ENCODE measurements at regions not wholly inside any gene's neighbourhood (a gene's known extent, or its start where the extent isn't known, plus 50 kb on each side); places are given as distances from the start of the nearest gene placed in this dataset.

DNA sequence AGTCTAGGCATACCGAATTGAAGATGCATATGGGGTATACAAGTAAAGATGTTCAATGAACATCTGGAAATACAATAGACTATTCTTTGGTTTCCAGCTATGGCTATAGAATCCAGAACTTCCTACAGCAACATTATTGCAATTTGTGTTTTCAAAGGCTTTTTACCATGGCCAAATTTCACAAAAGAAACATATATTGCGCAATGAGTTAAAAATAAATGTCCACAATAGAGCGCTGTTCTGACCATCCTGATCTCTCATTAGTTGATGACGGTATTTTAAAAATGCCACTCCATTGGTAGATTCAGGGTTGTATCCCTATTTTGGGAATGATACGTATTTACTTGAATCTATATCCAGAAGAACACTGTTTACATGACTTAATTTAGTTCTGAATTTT lies 139.2 kb downstream of the LINC00632 start:
- intact Hi-C loops (cut with DNase I): no loop called here
- no peak for DNase-seq

DNA sequence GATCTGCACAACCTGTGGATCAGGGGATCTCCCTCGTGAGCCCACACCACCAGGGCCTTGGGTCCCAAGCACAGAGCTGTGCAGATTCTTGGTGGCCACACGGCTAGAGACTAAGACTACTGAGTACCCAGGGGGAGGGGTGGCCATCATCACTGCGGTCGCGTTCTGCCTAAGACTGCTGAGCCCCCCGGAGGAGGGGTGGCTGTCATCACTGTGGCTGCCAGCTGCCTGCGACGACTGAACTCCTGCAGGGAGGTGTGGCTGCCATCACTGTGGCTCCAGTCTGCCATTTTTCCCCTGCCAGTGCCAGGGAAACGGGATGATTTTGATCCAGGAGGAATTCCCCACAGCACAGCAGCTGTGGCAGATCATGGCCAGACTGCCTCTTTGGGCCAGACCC lies 141.7 kb upstream of the SPANXB1 start:
- DNase-seq: peak in 1 of 10 donors; percentile 78
- intact Hi-C loops (cut with DNase I): no loop called here

DNA sequence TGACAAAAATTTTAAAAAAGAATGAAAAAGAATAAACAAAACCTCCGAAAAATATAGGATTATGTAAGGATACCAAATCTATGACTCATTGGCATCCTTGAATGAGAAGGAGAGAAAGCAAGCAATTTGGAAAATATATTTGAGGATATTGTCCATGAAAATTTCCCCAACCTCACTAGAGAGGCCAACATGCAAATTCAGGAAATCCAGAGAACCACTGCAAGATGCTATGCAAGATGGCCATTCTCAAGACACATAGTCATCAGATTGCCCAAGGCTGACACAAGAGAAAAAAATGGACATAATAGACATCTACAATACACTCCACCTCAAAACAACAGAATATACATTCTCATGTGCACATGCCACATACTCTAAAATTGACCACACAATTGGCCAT lies 135.9 kb upstream of the SPANXB1 start:
- no peak for DNase-seq
- intact Hi-C loops (cut with DNase I): no loop called here

DNA sequence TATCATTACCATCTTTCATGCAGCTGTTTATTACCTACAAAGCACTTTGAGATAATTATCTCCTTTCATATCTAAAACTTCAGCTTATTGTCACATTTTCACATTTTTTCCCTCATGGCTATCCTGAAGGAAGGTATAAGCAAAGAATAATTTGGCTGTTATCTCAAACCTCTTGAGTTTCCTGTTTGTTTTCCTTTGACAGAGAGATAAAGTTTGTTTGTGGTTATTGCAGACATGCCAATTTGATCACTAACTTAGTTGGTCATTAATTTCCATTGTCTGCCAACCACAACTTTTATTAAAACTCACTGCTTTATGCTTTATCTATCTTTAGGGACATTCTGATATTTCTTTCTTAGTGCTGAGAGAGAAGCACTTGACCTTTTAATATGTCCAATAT lies 89.8 kb upstream of the SPANXB1 start:
- no peak for DNase-seq
- intact Hi-C loops (cut with DNase I): no loop called here

DNA sequence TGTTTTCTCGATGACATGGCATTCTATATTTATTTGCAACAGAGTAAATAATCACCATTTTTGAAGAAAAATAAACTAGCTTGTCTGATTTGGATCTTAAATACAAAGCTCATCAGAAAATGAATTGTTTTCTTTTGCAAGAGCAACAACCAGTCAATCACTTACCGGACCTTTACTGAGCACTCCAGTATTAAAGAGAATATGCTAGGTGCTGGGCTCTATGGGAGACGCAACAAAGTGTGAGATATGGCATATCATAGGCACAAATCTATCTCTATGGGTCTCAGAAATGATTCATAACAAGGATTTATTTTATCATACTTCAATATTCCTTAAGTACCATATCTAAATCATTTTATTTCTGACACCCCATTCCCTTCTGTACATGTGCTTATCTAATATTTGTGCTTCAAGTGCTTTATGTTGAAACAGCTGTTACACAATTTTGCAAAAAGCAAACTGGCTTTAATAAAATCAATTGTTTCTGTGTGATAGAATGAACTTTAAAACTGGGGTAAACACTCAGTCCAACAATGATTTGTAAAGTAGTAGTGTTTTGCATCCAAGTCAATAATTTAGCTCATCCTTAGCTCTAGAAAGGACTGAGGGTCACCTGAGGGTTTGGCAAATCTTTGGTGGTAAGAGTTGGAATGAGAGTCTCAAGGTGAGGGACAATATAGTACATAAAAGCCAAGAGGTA lies 88.4 kb upstream of the SPANXB1 start:
- intact Hi-C loops (cut with DNase I): no loop called here
- no peak for DNase-seq

DNA sequence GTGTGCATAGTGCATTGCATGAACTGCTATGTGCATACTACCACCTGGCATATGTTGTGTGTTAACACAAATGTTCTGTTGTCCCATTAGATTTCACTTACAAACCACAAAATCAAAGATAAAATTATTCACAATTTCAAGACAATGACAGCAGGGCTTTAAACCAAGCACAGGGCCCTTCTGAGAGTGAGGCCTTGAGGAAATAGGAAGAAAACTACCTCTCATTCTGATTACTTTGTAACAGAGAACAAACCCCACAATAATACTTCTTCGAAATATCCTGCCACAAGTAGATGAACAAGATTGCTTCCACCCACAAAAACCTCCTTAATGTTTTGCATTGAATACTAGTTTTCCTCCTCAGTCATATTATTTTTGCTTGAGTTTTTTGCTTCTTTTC lies 85.5 kb upstream of the SPANXB1 start:
- intact Hi-C loops (cut with DNase I): loop anchor here (5.0 kb wide), 1 partner anchor 360 kb away; no protein-coding TSS in a partner anchor

DNA sequence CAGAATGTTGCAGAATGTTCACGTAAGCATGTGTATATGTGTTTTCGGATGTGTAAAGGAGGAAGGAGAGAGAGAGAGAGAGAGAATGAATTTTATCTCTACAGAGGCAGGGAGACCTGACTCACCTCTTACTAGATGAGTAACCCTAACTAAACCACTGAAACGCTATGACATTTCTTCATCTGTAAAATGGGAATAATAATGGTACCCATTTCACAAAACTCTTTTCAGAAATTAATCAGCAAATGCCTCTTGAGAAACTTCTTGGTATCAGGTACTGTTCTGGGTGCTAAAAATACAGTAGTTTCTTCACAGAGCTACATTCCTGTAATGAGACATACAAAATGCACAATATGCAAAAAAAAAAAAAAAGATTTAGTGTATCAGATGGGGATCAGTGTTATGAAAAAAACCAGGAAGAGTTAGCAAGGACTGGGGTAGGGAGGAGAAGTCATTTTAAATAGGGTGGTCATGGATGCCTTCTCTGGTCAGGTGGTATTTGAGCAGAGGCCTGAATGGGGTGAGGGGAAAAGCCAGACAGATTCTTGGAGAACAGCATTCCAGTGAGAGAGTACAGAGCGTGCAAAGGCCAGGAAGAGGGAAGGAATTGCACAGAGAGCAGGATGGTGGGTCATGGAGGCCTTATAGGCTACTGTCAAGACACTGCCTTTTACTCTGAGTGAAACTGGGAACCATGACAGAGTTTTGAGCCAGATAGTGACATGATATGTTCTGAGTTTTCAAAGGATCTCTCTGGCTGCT lies 84.9 kb upstream of the SPANXB1 start:
- intact Hi-C loops (cut with DNase I): loop anchor here (5.0 kb wide), 1 partner anchor 360 kb away; no protein-coding TSS in a partner anchor
- DNase-seq: no peak

More for the DNA sequence above, 85.5 kb upstream of the SPANXB1 start:
- DNase-seq: no peak

DNA sequence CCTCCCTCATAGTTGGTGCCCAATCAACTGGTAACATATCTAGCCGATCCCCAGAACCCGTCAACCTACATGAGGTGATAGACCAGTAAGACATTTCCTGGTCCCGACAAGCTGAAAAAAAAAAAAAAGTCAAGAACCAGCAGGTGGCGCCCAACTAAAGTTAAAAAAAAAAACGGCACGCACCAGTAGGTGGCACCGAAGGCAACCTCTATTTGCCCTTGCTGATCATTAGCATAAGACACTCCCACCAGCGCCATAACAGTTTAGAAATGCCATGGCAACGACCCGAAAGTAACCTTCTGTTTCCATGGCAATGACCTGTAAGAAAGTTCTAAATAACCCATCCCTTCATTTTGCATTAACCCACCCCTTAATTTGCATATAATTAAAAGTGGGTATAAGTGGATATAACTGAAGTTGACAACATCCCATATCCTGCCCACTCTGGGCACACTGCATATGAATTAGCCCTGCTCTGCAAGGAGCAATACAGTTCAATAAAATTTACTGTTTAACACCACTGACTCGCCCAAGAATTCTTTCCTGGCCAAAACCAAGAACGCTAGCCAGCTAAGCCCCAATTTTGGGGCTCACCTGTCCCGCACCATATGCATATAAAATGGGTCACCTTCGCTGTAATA lies 83.9 kb upstream of the SPANXB1 start:
- intact Hi-C loops (cut with DNase I): loop anchor here (5.0 kb wide), 1 partner anchor 359 kb away; no protein-coding TSS in a partner anchor
- peak in 1 of 10 donors; percentile 6 for DNase-seq

DNA sequence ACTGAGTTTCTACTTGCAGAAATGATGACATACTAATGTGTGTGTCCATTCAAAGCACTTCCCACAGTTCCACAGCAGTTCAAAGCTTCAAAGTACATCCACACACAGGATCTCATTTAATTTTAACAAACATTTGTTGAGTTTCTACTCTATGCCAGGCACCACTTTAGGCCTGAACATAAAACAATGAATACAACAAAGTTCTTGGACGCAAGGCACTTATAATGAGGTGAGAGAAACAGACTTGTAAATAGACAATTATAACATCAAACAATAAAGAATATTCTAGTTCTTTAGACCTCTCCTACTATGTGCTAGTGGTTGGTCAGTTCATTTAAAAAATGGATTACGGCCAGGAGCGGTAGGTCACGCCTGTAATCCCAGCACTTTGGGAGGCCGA lies 82.0 kb upstream of the SPANXB1 start:
- no peak for DNase-seq
- intact Hi-C loops (cut with DNase I): no loop called here

DNA sequence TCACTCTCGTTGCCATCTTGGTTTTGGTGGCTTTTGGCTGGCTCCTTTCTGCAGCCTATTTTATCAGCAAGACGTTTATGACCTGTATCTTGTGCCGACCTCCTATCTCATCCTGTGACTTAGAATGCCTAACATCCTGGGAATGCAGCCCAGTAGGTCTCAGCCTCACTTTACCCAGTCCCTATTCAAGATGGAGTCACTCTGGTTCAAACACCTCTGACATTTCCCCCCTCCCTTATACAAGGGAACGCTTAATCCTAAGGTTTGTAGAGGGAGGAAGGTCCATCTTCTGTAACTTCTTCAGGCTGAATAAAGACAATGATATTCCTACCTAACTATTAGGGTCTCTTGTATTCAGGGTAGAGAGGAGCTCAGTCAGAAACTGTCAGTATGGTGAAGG lies 79.3 kb upstream of the SPANXB1 start:
- intact Hi-C loops (cut with DNase I): no loop called here
- DNase-seq: no peak

DNA sequence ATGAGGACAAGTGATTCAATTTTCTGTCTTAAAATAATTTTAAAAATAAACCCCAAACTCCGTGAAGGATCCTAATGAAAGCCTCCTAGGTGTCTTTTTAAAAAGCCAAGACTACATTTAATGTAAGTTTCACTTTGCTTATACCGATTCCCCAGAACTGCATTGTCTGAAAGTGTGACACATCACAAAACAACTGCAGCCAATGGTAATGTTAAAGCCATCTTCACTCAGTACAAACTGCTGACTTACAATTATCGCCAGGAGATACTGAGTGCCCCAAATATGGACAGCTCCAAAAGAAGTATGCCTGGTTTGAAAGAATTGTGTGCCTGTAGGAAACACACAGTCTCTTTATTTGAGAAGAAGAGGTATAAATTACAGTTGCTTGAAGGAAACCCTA lies 73.7 kb upstream of the SPANXB1 start:
- intact Hi-C loops (cut with DNase I): no loop called here
- DNase-seq: no peak

DNA sequence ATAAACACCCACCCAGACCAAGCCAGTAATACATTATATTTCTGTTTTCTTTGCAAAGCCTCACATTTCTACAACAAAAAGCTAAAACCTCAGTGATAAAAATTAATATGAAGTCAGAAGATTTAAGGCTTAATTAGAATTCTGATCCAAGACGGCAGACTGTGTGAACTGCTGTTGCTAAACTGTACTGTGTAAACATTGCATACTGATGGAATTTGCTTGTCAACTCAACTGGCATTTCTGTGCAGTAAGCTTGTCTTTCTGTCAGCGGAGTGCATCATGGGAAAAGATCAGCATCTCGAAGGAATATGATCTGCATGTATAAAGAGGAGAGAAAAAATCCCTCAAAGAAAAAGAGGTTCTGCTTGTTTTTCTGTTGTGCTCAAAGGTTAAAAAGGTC lies 69.4 kb upstream of the SPANXB1 start:
- no peak for DNase-seq
- intact Hi-C loops (cut with DNase I): no loop called here

DNA sequence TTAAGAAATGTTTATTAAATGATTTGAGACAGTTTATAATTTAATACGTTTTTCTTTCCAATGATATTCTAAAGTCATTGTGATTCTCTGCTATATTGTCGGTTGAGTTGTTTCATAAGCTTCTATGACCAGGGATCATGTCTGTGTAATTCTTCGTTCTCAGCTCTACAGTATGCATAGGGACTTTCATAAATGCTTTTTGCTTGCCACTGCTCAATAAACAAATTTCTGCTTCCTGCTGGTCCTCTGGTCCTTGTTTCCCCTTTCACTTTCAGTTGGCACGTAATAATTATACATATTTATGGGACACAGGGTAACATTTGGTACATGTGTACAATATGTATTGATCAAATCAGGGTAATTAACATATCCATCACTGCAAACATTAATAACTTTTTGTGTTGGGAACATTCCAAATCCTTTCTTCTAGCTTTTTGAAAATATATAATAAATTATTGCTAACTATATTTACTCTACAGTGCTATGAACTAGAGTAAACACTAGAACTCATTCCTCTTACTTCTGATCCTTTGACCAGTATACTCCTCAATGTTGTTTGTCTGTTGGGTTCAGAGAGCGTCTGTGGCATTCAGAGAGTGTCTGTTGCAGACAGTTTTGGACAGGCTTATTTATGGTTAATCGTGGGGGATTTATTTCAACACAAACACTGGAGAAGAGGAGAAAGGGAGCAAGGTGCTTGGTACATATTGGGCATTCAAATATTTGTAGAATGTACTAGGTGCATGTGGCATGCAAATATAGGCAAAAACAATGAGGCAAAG lies 68.3 kb upstream of the SPANXB1 start:
- DNase-seq: no peak
- intact Hi-C loops (cut with DNase I): no loop called here

DNA sequence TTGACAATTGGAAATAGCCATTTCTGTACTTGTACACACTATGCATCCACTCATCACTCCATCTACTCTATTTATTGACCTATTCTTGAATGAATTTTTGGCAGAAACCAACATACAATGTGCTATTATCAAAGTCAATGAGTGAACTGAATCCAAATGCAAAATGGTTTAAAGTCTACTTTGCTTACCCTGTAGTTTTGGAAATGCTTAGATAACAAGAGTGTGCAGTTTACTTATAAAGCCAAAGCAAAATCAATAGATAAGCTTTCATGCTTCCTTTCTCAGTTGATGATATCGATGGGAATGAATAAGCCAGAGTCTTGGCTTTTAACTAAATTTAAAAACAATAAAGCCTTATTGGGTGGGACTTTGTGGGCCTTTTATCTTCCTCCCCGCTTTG lies 58.9 kb upstream of the SPANXB1 start:
- DNase-seq: no peak
- intact Hi-C loops (cut with DNase I): no loop called here

DNA sequence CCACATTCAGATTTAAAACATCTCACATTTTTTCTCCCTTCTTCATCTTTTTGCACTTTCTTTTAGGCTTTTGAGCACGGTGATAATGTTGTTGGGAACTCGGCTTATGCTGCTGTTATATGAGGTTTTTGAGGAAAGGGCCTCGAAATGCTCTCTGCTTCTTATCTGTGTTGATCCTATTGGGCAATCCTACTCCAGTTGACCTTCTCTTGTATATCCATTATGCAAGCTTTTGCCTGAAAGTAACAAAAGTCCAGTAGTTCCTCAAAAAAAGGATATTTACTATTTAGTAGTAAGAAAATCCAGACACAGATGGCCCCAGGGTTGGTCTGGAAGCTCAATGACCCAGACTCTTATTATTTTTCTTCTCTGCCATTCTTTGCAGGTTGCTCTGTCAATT lies 57.7 kb upstream of the SPANXB1 start:
- intact Hi-C loops (cut with DNase I): no loop called here
- no peak for DNase-seq

DNA sequence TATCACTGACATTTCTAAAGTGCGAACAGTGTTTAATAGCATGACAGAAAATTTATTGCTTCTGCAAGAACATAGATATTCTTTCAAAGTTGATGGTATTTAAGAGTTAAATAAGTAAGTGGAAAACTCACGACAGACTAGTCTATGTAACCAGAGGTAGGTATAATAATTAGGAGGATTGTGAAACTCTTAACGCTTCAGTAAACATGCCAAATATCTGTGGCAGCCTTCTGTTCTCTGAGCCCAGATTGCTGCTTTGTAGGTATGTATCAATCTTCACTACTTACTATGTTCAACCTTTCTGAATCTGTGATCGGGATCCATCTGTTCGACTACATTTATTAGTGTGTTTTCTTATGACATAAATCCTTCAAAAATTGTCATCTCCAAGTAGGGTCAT lies 53.6 kb upstream of the SPANXB1 start:
- no peak for DNase-seq
- intact Hi-C loops (cut with DNase I): no loop called here

DNA sequence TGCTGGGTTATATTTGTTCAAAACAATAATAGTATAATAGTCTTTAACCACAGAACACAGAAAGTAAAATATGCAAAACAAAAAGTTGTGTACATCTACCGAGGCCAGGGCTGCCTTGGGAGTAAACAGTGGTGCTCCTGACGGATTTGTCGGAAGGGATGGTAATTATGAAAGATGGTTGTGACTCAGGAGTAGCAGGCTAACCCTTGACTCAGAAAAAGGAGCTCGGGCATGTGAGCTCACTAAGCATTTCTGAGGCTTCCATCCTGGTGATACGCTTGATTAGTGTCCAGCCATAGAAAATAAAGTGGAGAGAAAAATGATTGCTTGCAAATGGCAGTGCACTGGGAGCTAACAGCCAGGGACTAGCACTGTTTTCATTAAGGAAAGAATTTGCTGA lies 53.2 kb upstream of the SPANXB1 start:
- intact Hi-C loops (cut with DNase I): no loop called here
- DNase-seq: no peak
